ENCODE measurements at regions not wholly inside any gene's neighbourhood (a gene's known extent, or its start where the extent isn't known, plus 50 kb on each side); places are given as distances from the start of the nearest gene placed in this dataset.

GRCh38 chr3:153623834-153624233, 461.8 kb downstream of the RAP2B start:
- Histone ChIP-seq H3K27me3 (ENCODE audit: control insufficient read depth in 3 of 3, insufficient read depth in 3 of 3, low read length in 2 of 3) (no peaks in the 10 kb centered on the region), H3K27ac (ENCODE audit: low read depth in 1 of 2, low read length in 1 of 2) (no peak overlapping the region), H3K36me3 (ENCODE audit: control insufficient read depth in 4 of 4, insufficient read depth in 4 of 4, low read length in 4 of 4) (peaks cover 0 to 4% (median 0%) of the 10 kb centered on the region in 4 donors), H3K4me1 (ENCODE audit: control insufficient read depth in 5 of 5, insufficient read depth in 5 of 5, low read length in 5 of 5) (peaks cover 0 to 11% (median 0%) of the 10 kb centered on the region in 5 donors), H3K9me3 (ENCODE audit: control insufficient read depth in 4 of 4, insufficient read depth in 3 of 4, low read length in 3 of 4) (peaks cover 0 to 3% (median 0%) of the 10 kb centered on the region in 4 donors), H3K9ac (ENCODE audit: insufficient read depth in 1 of 2, low read length in 2 of 2) (no peak overlapping the region), H3K4me3 (no peak overlapping the region)
- DNase-seq (no peak), ATAC-seq (ENCODE audit: insufficient read depth, low FRiP score) (no peak)
- 88 to 94% methylated on average over 1 of the region's 1 CpG for WGBS, 2 donors
- TF ChIP-seq, protein P1, sequence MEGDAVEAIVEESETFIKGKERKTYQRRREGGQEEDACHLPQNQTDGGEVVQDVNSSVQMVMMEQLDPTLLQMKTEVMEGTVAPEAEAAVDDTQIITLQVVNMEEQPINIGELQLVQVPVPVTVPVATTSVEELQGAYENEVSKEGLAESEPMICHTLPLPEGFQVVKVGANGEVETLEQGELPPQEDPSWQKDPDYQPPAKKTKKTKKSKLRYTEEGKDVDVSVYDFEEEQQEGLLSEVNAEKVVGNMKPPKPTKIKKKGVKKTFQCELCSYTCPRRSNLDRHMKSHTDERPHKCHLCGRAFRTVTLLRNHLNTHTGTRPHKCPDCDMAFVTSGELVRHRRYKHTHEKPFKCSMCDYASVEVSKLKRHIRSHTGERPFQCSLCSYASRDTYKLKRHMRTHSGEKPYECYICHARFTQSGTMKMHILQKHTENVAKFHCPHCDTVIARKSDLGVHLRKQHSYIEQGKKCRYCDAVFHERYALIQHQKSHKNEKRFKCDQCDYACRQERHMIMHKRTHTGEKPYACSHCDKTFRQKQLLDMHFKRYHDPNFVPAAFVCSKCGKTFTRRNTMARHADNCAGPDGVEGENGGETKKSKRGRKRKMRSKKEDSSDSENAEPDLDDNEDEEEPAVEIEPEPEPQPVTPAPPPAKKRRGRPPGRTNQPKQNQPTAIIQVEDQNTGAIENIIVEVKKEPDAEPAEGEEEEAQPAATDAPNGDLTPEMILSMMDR (IDR thresholded peaks at IDR 0.05; ENCODE audit: control extremely low read depth, extremely low read depth) = no peak

- WGBS, 2 donors = 73 to 87% methylated on average over 6 of the region's 6 CpGs
- H3K4me1 ChIP-seq (ENCODE audit: control insufficient read depth in 5 of 5, insufficient read depth in 5 of 5, low read length in 5 of 5) = peaks cover 0 to 11% (median 0%) of the 10 kb centered on the region in 5 donors
- no peak overlapping the region for H3K9ac ChIP-seq (ENCODE audit: insufficient read depth in 1 of 2, low read length in 2 of 2)
- TF ChIP-seq, protein P1 (IDR thresholded peaks at IDR 0.05; ENCODE audit: control extremely low read depth, extremely low read depth) = no peak
- DNase-seq (no peak), ATAC-seq (ENCODE audit: insufficient read depth, low FRiP score) (no peak)
- no peaks in the 10 kb centered on the region for H3K27me3 ChIP-seq (ENCODE audit: control insufficient read depth in 3 of 3, insufficient read depth in 3 of 3, low read length in 2 of 3)
- no peak overlapping the region for H3K4me3 ChIP-seq
- peaks cover 0 to 3% (median 0%) of the 10 kb centered on the region in 4 donors for H3K9me3 ChIP-seq (ENCODE audit: control insufficient read depth in 4 of 4, insufficient read depth in 3 of 4, low read length in 3 of 4)
- peaks cover 0 to 4% (median 0%) of the 10 kb centered on the region in 4 donors for H3K36me3 ChIP-seq (ENCODE audit: control insufficient read depth in 4 of 4, insufficient read depth in 4 of 4, low read length in 4 of 4)
- H3K27ac ChIP-seq (ENCODE audit: low read depth in 1 of 2, low read length in 1 of 2) = no peak overlapping the region
These were observed 462.4 kb downstream of the RAP2B start for GRCh38 chr3:153624310-153625030.

DNA sequence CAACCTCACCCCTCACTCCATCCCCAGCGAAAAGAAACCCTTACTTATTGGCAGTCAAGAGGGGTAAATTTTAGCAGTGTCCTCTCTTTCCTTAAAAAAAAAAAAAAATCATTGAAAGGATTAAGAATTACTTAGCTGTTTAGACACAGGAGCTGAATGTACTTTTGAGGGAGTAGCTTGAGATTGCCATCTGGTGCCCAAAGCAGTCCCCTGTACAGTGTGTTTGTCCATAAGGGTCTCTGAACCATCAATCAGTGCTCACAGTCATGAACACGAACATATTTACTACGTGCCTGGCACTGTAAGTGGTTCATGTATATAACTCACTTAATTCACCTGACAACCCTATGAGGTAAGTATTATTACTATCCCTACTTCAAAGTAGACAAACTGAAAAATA, 463.5 kb downstream of the RAP2B start:
- WGBS, 2 donors = 83 to 84% methylated on average over 3 of the region's 3 CpGs
- Histone ChIP-seq H3K27me3 (ENCODE audit: control insufficient read depth in 3 of 3, insufficient read depth in 3 of 3, low read length in 2 of 3) (no peaks in the 10 kb centered on the region), H3K9me3 (ENCODE audit: control insufficient read depth in 4 of 4, insufficient read depth in 3 of 4, low read length in 3 of 4) (peaks cover 0 to 1% (median 0%) of the 10 kb centered on the region in 4 donors), H3K36me3 (ENCODE audit: control insufficient read depth in 4 of 4, insufficient read depth in 4 of 4, low read length in 4 of 4) (peaks cover 0 to 4% (median 0%) of the 10 kb centered on the region in 4 donors), H3K4me3 (no peak overlapping the region), H3K4me1 (ENCODE audit: control insufficient read depth in 5 of 5, insufficient read depth in 5 of 5, low read length in 5 of 5) (peaks cover 0 to 11% (median 0%) of the 10 kb centered on the region in 5 donors), H3K27ac (ENCODE audit: low read depth in 1 of 2, low read length in 1 of 2) (no peak overlapping the region), H3K9ac (ENCODE audit: insufficient read depth in 1 of 2, low read length in 2 of 2) (no peak overlapping the region)
- ATAC-seq (ENCODE audit: insufficient read depth, low FRiP score) (no peak), DNase-seq (peak in 2 of 3 donors; percentile 37 to 45)
- TF ChIP-seq, protein P1 (IDR thresholded peaks at IDR 0.05; ENCODE audit: control extremely low read depth, extremely low read depth) = no peak

Data from lung (tissue), 11 donors.